ENCODE measurements at regions not wholly inside any gene's neighbourhood (a gene's known extent, or its start where the extent isn't known, plus 50 kb on each side); places are given as distances from the start of the nearest gene placed in this dataset.

- H3K9me3 Mint-ChIP-seq (ENCODE audit: unreplicated experiment), result no peaks in the 10 kb centered on the region
- ChIA-PET POLR2A (no interaction called here), CTCF (interaction anchor here (0.8 kb wide), 2 partner anchors 140 to 150 kb away, joined by 3 to 6 read pairs; no protein-coding TSS in a partner anchor)
- H3K4me1 Mint-ChIP-seq (ENCODE audit: insufficient read depth, unreplicated experiment), result peaks cover 6% of the 10 kb centered on the region
- TF ChIP-seq, protein P1, sequence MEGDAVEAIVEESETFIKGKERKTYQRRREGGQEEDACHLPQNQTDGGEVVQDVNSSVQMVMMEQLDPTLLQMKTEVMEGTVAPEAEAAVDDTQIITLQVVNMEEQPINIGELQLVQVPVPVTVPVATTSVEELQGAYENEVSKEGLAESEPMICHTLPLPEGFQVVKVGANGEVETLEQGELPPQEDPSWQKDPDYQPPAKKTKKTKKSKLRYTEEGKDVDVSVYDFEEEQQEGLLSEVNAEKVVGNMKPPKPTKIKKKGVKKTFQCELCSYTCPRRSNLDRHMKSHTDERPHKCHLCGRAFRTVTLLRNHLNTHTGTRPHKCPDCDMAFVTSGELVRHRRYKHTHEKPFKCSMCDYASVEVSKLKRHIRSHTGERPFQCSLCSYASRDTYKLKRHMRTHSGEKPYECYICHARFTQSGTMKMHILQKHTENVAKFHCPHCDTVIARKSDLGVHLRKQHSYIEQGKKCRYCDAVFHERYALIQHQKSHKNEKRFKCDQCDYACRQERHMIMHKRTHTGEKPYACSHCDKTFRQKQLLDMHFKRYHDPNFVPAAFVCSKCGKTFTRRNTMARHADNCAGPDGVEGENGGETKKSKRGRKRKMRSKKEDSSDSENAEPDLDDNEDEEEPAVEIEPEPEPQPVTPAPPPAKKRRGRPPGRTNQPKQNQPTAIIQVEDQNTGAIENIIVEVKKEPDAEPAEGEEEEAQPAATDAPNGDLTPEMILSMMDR (IDR thresholded peaks at IDR 0.05; ENCODE audit: unreplicated experiment), result peak; percentile 23
- intact Hi-C loops (cut with micrococcal nuclease), result no loop called here
- no peak overlapping the region for H3K27ac Mint-ChIP-seq (ENCODE audit: low read depth, unreplicated experiment)
- H3K36me3 Mint-ChIP-seq (ENCODE audit: insufficient read depth, unreplicated experiment), result no peaks in the 10 kb centered on the region
- BruUV-seq (replicated peaks), result no TSS peak
- H3K27me3 Mint-ChIP-seq (ENCODE audit: insufficient read depth, unreplicated experiment), result no peaks in the 10 kb centered on the region
- no peak overlapping the region for H3K4me3 Mint-ChIP-seq (ENCODE audit: unreplicated experiment)
- peak; percentile 24 for DNase-seq (ENCODE audit: unreplicated experiment)
These were observed 614.6 kb upstream of the SOX11 start for GRCh38 chr2:5077479-5078089.

DNA sequence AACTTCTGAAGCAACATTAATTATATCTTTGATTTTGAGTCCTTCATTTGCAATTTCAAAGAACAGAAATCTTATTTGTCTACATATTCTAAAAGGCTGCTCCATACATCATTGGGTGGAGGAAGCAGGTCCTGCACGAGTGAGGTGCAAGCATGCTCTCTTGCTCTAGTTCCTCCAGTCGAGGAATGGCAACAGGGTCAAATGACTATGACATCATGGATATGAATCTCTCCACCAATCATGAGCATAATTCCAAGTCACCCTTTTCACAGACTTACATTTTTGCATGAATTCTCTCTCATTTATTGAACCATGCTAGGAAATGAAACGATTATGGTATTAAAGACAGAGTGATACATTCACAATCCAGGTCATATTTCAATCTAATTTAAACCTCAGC is 608.8 kb upstream of the SOX11 start:
- TF ChIP-seq, protein P1 (IDR thresholded peaks at IDR 0.05; ENCODE audit: unreplicated experiment), result no peak
- no TSS peak for BruUV-seq (replicated peaks)
- Mint-ChIP-seq H3K36me3 (ENCODE audit: insufficient read depth, unreplicated experiment) (no peaks in the 10 kb centered on the region), H3K4me3 (ENCODE audit: unreplicated experiment) (no peak overlapping the region), H3K9me3 (ENCODE audit: unreplicated experiment) (no peaks in the 10 kb centered on the region), H3K27ac (ENCODE audit: low read depth, unreplicated experiment) (no peak overlapping the region), H3K27me3 (ENCODE audit: insufficient read depth, unreplicated experiment) (no peaks in the 10 kb centered on the region), H3K4me1 (ENCODE audit: insufficient read depth, unreplicated experiment) (no peaks in the 10 kb centered on the region)
- POLR2A ChIA-PET, result no interaction called here
- CTCF ChIA-PET, result no interaction called here
- DNase-seq (ENCODE audit: unreplicated experiment), result no peak
- intact Hi-C loops (cut with micrococcal nuclease), result no loop called here

DNA sequence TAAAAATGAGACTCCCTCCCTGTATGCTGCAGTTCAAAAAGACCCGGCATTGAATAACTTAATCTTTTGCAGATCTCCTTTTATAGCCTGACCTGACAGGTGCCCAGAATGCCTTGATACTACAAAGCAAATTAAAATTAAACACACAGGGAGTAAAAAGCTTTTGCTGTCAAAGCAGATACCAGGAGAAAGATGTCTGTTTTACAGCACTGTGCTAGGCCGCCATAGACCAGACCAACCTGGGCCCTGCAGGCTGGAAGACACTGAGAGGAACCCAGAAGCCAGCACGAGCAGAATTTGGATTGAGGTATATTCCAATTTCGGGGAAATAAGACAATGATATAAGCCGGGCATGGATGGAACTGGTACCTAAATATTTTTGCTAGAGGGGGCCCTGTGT is 602.8 kb upstream of the SOX11 start:
- TF ChIP-seq, protein P1 (IDR thresholded peaks at IDR 0.05; ENCODE audit: unreplicated experiment), result no peak
- Mint-ChIP-seq H3K4me1 (ENCODE audit: insufficient read depth, unreplicated experiment) (no peaks in the 10 kb centered on the region), H3K27ac (ENCODE audit: low read depth, unreplicated experiment) (no peak overlapping the region)

DNA sequence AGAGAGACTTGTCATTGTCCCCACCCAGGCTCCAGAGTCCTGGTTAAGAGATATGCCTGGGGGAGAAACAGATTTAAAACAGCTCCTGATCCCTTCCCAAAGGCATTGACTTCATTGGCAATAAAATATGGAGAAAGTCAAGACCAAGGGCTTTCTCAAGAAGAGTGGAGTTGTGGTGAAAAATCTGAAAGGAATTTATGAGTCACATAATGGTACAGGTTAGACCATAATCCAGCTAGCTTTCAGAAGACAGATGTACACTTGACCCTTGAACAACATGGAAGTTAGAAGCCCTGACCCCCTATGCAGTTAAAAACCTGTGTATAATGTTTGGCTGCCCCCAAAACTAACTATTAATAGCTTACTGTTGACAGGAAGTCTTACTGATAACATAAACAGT is 599.1 kb upstream of the SOX11 start:
- no TSS peak for BruUV-seq (replicated peaks)
- TF ChIP-seq, protein P1 (IDR thresholded peaks at IDR 0.05; ENCODE audit: unreplicated experiment), result no peak
- no peaks in the 10 kb centered on the region for H3K9me3 Mint-ChIP-seq (ENCODE audit: unreplicated experiment)
- H3K4me3 Mint-ChIP-seq (ENCODE audit: unreplicated experiment), result no peak overlapping the region
- intact Hi-C loops (cut with micrococcal nuclease), result no loop called here
- POLR2A ChIA-PET, result interaction anchor here (1.0 to 1.1 kb wide), 2 partner anchors 21 to 30 kb away, joined by 3 to 4 read pairs; no protein-coding TSS in a partner anchor
- H3K27me3 Mint-ChIP-seq (ENCODE audit: insufficient read depth, unreplicated experiment), result no peaks in the 10 kb centered on the region
- no peaks in the 10 kb centered on the region for H3K36me3 Mint-ChIP-seq (ENCODE audit: insufficient read depth, unreplicated experiment)
- CTCF ChIA-PET, result interaction anchor here (0.6 kb wide), 1 partner anchor 166 kb away, joined by 3 read pairs; no protein-coding TSS in a partner anchor
- H3K4me1 Mint-ChIP-seq (ENCODE audit: insufficient read depth, unreplicated experiment), result no peaks in the 10 kb centered on the region
- no peak for DNase-seq (ENCODE audit: unreplicated experiment)
- no peak overlapping the region for H3K27ac Mint-ChIP-seq (ENCODE audit: low read depth, unreplicated experiment)

More for the DNA sequence above, 602.8 kb upstream of the SOX11 start:
- ChIA-PET CTCF (no interaction called here), POLR2A (no interaction called here)
- no peak overlapping the region for H3K4me3 Mint-ChIP-seq (ENCODE audit: unreplicated experiment)
- no peaks in the 10 kb centered on the region for H3K36me3 Mint-ChIP-seq (ENCODE audit: insufficient read depth, unreplicated experiment)
- no TSS peak for BruUV-seq (replicated peaks)
- no peaks in the 10 kb centered on the region for H3K27me3 Mint-ChIP-seq (ENCODE audit: insufficient read depth, unreplicated experiment)
- no peaks in the 10 kb centered on the region for H3K9me3 Mint-ChIP-seq (ENCODE audit: unreplicated experiment)
- no peak for DNase-seq (ENCODE audit: unreplicated experiment)
- intact Hi-C loops (cut with micrococcal nuclease), result no loop called here
